PC-3 (cell line): ENCODE measurements at regions not wholly inside any gene's neighbourhood (a gene's known extent, or its start where the extent isn't known, plus 50 kb on each side); places are given as distances from the start of the nearest gene placed in this dataset.

ENCODE experiments used
- ATAC-seq: fragments of 200-7000 bp; cut with Tn5 transposase; 2 replicates; pipeline ENCODE4 v1.9.1; 2020; ENCODE audit warnings: mild to moderate bottlenecking, moderate library complexity
- BruUV-seq: library from RNA; stranded (reverse); fragments of 400-500 nt; replicated peaks from 2 replicates; lab custom pipeline; 2021; lab: Mats Ljungman, UMichigan
- CTCF ChIA-PET: fragments of 300-600 bp; sonication (Branson Sonifier 250); formaldehyde crosslinking; loops from one replicate; lab custom pipeline; 2022; ENCODE audit warnings: antibody characterized with exemption; lab: Charles Lee
- POLR2A ChIA-PET: fragments of 300-600 bp; sonication (Branson Sonifier 250); formaldehyde crosslinking; loops from one replicate; lab custom pipeline; 2022; ENCODE audit warnings: antibody characterized with exemption; ENCODE audit not compliant: unreplicated experiment; lab: Charles Lee
- DNase-seq: peaks from one replicate; pipeline ENCODE4 v3.0.0-alpha.2; 2015
- H2AFZ ChIP-seq: fragments of 300-600 bp; sonication (generic); 2 replicates; pipeline ENCODE4 v1.6.0; 2016; ENCODE audit warnings: antibody characterized with exemption, low read length
- H3F3A ChIP-seq: fragments of 300-600 bp; sonication (generic); one replicate; pipeline ENCODE4 v1.6.0; 2017; ENCODE audit warnings: antibody characterized with exemption, low read length, control low read depth, mild to moderate bottlenecking; ENCODE audit not compliant: unreplicated experiment
- H3K27ac ChIP-seq: fragments of 300-600 bp; sonication (generic); 2 replicates; pipeline ENCODE4 v1.5.1; 2016; ENCODE audit warnings: mild to moderate bottlenecking, low read length
- H3K27me3 ChIP-seq: fragments of 300-600 bp; sonication (generic); 2 replicates; pipeline ENCODE4 v1.6.1; 2016; ENCODE audit warnings: low read length, mixed read lengths
- H3K36me3 ChIP-seq: fragments of 300-600 bp; sonication (generic); 2 replicates; pipeline ENCODE4 v1.6.1; 2016; ENCODE audit warnings: low read depth, mixed run types, low read length, mixed read lengths
- H3K4me1 ChIP-seq: fragments of 300-600 bp; sonication (generic); 2 replicates; pipeline ENCODE4 v1.5.1; 2016; ENCODE audit warnings: low read length; ENCODE audit not compliant: insufficient read depth
- H3K4me2 ChIP-seq: fragments of 300-600 bp; sonication (generic); 2 replicates; pipeline ENCODE4 v1.6.0; 2016; ENCODE audit warnings: low read length
- H3K4me3 ChIP-seq: fragments of 300-600 bp; sonication (generic); 2 replicates; pipeline ENCODE4 v1.5.1; 2016; ENCODE audit warnings: mild to moderate bottlenecking, low read length, mixed read lengths
- H3K79me2 ChIP-seq: fragments of 300-600 bp; sonication (generic); 2 replicates; pipeline ENCODE4 v1.6.1; 2017; ENCODE audit warnings: low read length, mixed read lengths
- H3K9ac ChIP-seq: fragments of 300-600 bp; sonication (generic); 2 replicates; pipeline ENCODE4 v1.6.0; 2016; ENCODE audit warnings: mild to moderate bottlenecking, low read length
- H3K9me2 ChIP-seq: fragments of 300-600 bp; sonication (generic); replicated peaks from 2 replicates; pipeline ENCODE4 v1.6.1; 2016; ENCODE audit warnings: mixed run types, low read length, mixed read lengths
- H3K9me3 ChIP-seq: fragments of 300-600 bp; sonication (generic); 2 replicates; pipeline ENCODE4 v1.6.1; 2016; ENCODE audit warnings: low read length, mixed read lengths
- H4K20me1 ChIP-seq: fragments of 300-600 bp; sonication (generic); 2 replicates; pipeline ENCODE4 v1.6.1; 2016; ENCODE audit warnings: low read length, mixed read lengths
- CTCF ChIP-seq: fragments of 300-600 bp; sonication (generic); conservative IDR thresholded peaks from 2 replicates; pipeline ENCODE4 v1.5.1; 2017; ENCODE audit warnings: antibody characterized with exemption, low read depth, mild to moderate bottlenecking, low read length
- EZH2 ChIP-seq: fragments of 300-600 bp; sonication (generic); IDR thresholded peaks from one replicate; pipeline ENCODE4 v1.6.1; 2017; ENCODE audit warnings: antibody characterized with exemption, mild to moderate bottlenecking, low read length; ENCODE audit not compliant: unreplicated experiment
- EZH2phosphoT487 ChIP-seq: fragments of 300-600 bp; sonication (generic); IDR thresholded peaks from 2 replicates; pipeline ENCODE4 v1.6.1; 2018; ENCODE audit warnings: mild to moderate bottlenecking, antibody characterized with exemption, low read length, borderline replicate concordance
- intact Hi-C: fragments of 100-400 bp; cut with micrococcal nuclease; formaldehyde crosslinking; loops from 2 replicates; pipeline ENCODE4 v1.9.0; 2023

- TF ChIP-seq EZH2 (no peak), EZH2phosphoT487 (no peak), CTCF (no peak)
- no peak overlapping the region for H3K4me2 ChIP-seq
- H3K4me1 ChIP-seq: no peaks in the 10 kb centered on the region
- intact Hi-C loops: no loop called here
- no TSS peak for BruUV-seq
- ChIA-PET CTCF (no interaction called here), POLR2A (no interaction called here)
- H3K27ac ChIP-seq: no peak overlapping the region
- no peak for DNase-seq
- no peaks in the 10 kb centered on the region for H3K36me3 ChIP-seq
- H3F3A ChIP-seq: no peaks in the 10 kb centered on the region
- no peaks in the 10 kb centered on the region for H4K20me1 ChIP-seq
- H3K9ac ChIP-seq: no peak overlapping the region
- no peak overlapping the region for H3K4me3 ChIP-seq
- no peaks in the 10 kb centered on the region for H3K9me3 ChIP-seq
- no peak for ATAC-seq
- no peaks in the 10 kb centered on the region for H3K27me3 ChIP-seq
- no peak overlapping the region for H2AFZ ChIP-seq
- H3K9me2 ChIP-seq: no peaks in the 10 kb centered on the region
- no peaks in the 10 kb centered on the region for H3K79me2 ChIP-seq
Measured at GRCh38 chr7:41445432-41445831, 257.5 kb downstream of the INHBA start.

DNA sequence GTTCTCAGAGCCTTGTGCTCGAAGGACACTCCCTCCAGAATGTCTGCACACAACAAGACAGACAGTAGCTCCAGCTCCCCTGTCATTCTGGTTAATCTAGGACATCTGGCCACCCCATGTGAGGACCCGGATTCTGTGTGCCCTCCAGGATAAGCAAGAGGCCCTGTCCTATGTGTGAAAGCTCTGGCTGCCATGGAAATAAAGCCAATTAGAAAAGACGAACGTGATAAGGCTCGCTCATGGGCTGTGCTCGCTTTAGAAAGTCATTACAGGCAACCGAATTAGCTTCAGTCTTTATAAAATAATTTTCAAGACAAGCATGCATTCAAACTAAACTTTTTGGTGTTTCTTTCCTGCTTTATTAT, 263.4 kb downstream of the INHBA start:
- H3K27ac ChIP-seq: no peak overlapping the region
- no peak for DNase-seq
- H3K27me3 ChIP-seq: no peaks in the 10 kb centered on the region
- no peak overlapping the region for H3K4me3 ChIP-seq
- no peaks in the 10 kb centered on the region for H3F3A ChIP-seq
- peaks cover 16% of the 10 kb centered on the region for H3K4me1 ChIP-seq
- H3K4me2 ChIP-seq: no peak overlapping the region
- POLR2A ChIA-PET: interaction anchor here (0.7 kb wide), 1 partner anchor 259 kb away, joined by 3 read pairs; no protein-coding TSS in a partner anchor
- H2AFZ ChIP-seq: no peak overlapping the region
- BruUV-seq: no TSS peak
- H4K20me1 ChIP-seq: no peaks in the 10 kb centered on the region
- H3K9me2 ChIP-seq: no peaks in the 10 kb centered on the region
- CTCF ChIA-PET: no interaction called here
- ATAC-seq: no peak
- intact Hi-C loops: no loop called here
- no peaks in the 10 kb centered on the region for H3K36me3 ChIP-seq
- H3K79me2 ChIP-seq: no peaks in the 10 kb centered on the region
- no peak overlapping the region for H3K9ac ChIP-seq
- no peak for TF ChIP-seq EZH2phosphoT487
- H3K9me3 ChIP-seq: no peaks in the 10 kb centered on the region

DNA sequence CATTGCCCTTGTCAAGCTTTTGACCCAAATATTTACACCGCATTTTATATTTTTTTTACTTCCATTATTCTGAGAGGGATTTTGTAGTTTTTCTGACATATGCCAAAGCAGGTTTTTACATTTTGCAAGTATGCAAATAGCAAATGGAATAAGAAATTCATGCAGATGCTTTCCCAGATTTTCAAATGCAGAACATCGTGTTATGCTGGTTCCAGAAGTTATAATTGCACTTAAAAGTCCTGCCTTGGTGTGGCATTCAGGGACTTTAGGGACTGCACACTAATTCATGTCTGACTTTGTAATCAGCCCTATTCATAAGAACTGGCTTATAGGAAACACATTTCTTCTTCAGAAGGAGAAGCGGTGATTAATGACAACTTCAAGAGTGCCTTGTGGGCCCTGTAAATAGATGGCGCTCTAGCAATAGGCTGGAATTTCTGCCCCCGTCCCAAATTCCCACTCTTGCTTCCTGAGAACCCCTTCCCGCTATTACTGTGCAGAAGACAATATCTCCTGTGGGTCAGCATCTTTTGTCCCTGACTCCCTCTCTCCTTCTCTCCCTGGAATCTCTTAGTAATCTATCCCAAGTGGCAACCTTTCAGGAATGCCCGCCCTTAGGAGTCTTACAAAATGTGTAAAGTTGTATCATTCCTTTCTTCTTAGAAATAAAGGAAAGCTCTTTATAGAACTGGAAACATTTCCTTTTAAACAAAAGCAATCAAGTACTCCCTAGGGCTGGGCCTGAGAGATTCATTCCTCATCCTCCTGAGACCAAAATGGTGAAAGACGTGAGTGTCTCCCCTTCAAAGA, 264.0 kb downstream of the INHBA start:
- TF ChIP-seq CTCF (no peak), EZH2 (no peak), EZH2phosphoT487 (no peak)
- Histone ChIP-seq H3F3A (no peaks in the 10 kb centered on the region), H3K36me3 (no peaks in the 10 kb centered on the region), H4K20me1 (no peaks in the 10 kb centered on the region), H3K9ac (no peak overlapping the region), H3K9me3 (no peaks in the 10 kb centered on the region), H3K9me2 (no peaks in the 10 kb centered on the region), H3K4me2 (no peak overlapping the region), H2AFZ (no peak overlapping the region), H3K4me3 (no peak overlapping the region), H3K79me2 (no peaks in the 10 kb centered on the region), H3K4me1 (peaks cover 16% of the 10 kb centered on the region), H3K27me3 (no peaks in the 10 kb centered on the region), H3K27ac (no peak overlapping the region)
- ATAC-seq: no peak
- intact Hi-C loops: no loop called here
- ChIA-PET POLR2A (no interaction called here), CTCF (no interaction called here)
- no TSS peak for BruUV-seq
- DNase-seq: no peak
